HG02588 (cell line): ENCODE measurements at regions not wholly inside any gene's neighbourhood (a gene's known extent, or its start where the extent isn't known, plus 50 kb on each side); places are given as distances from the start of the nearest gene placed in this dataset.

ENCODE experiments used
- ATAC-seq: cut with Tn5 transposase; IDR thresholded peaks from one replicate; pipeline ENCODE4 v1.9.1; 2021; ENCODE audit warnings: mild to moderate bottlenecking, moderate library complexity; ENCODE audit not compliant: unreplicated experiment

- no peak for ATAC-seq
These were observed 199.3 kb downstream of the NCK2 start for GRCh38 chr2:105943977-105944376.
